ENCODE measurements at regions not wholly inside any gene's neighbourhood (a gene's known extent, or its start where the extent isn't known, plus 50 kb on each side); places are given as distances from the start of the nearest gene placed in this dataset.
"Not testable (repeated sequence)": the region's sequence is repeated elsewhere in the genome, so short reads cannot be mapped to it uniquely, and the experiment has no call there.

- no peak for ATAC-seq
- no peak for DNase-seq (ENCODE audit: low spot score)
- intact Hi-C loops (cut with DNase I) = no loop called here
Measured at GRCh38 chrX:140447150-140447549, 57.7 kb downstream of the SOX3 start.

GRCh38 chrX:140440876-140441275 lies 64.0 kb downstream of the SOX3 start:
- peak; percentile 39 for ATAC-seq
- no peak for DNase-seq (ENCODE audit: low spot score)
- intact Hi-C loops (cut with DNase I) = no loop called here

GRCh38 chrX:140439476-140439875 lies 65.4 kb downstream of the SOX3 start:
- ATAC-seq = no peak
- intact Hi-C loops (cut with DNase I) = no loop called here
- peak; percentile 57 for DNase-seq (ENCODE audit: low spot score)

GRCh38 chrX:140434347-140434746 lies 70.5 kb downstream of the SOX3 start:
- intact Hi-C loops (cut with DNase I) = no loop called here
- no peak for ATAC-seq
- no peak for DNase-seq (ENCODE audit: low spot score)

- DNase-seq (ENCODE audit: low spot score) = no peak
- intact Hi-C loops (cut with DNase I) = no loop called here
Measured at GRCh38 chrX:140433582-140433981, 71.3 kb downstream of the SOX3 start.

GRCh38 chrX:140432346-140433175 lies 72.3 kb downstream of the SOX3 start:
- intact Hi-C loops (cut with DNase I) = no loop called here
- ATAC-seq (peak; percentile 41), DNase-seq (ENCODE audit: low spot score) (no peak)

More at GRCh38 chrX:140433582-140433981, 71.3 kb downstream of the SOX3 start:
- no peak for ATAC-seq

GRCh38 chrX:140431521-140431920 lies 73.3 kb downstream of the SOX3 start:
- no peak for DNase-seq (ENCODE audit: low spot score)
- intact Hi-C loops (cut with DNase I) = no loop called here
- no peak for ATAC-seq

GRCh38 chrX:140425712-140426395 lies 79.0 kb downstream of the SOX3 start:
- intact Hi-C loops (cut with DNase I) = no loop called here
- ATAC-seq = no peak
- DNase-seq (ENCODE audit: low spot score) = no peak

GRCh38 chrX:140422501-140422900 lies 82.4 kb downstream of the SOX3 start:
- DNase-seq (ENCODE audit: low spot score) (no peak), ATAC-seq (no peak)
- intact Hi-C loops (cut with DNase I) = no loop called here

- DNase-seq (ENCODE audit: low spot score); intact Hi-C loops (cut with DNase I); ATAC-seq: not testable (repeated sequence)
Measured at GRCh38 chrX:140402131-140402530, 102.7 kb downstream of the SOX3 start.

GRCh38 chrX:140396326-140396725 lies 108.5 kb downstream of the SOX3 start:
- intact Hi-C loops (cut with DNase I); DNase-seq (ENCODE audit: low spot score); ATAC-seq: not testable (repeated sequence)

GRCh38 chrX:140393507-140393906 lies 111.4 kb downstream of the SOX3 start:
- no peak for ATAC-seq
- intact Hi-C loops (cut with DNase I) = no loop called here
- no peak for DNase-seq (ENCODE audit: low spot score)

GRCh38 chrX:140391313-140391712 lies 113.6 kb downstream of the SOX3 start:
- intact Hi-C loops (cut with DNase I) = no loop called here
- no peak for ATAC-seq
- DNase-seq (ENCODE audit: low spot score) = no peak

- DNase-seq (ENCODE audit: low spot score) = no peak
- intact Hi-C loops (cut with DNase I) = no loop called here
- no peak for ATAC-seq
Measured at GRCh38 chrX:140389331-140389730, 115.5 kb downstream of the SOX3 start.

- ATAC-seq (no peak), DNase-seq (ENCODE audit: low spot score) (no peak)
- intact Hi-C loops (cut with DNase I) = no loop called here
Measured at GRCh38 chrX:140362861-140363260, 142.0 kb downstream of the SOX3 start.

- no peak for DNase-seq (ENCODE audit: low spot score)
- intact Hi-C loops (cut with DNase I) = no loop called here
- no peak for ATAC-seq
Measured at GRCh38 chrX:140360924-140361323, 143.9 kb downstream of the SOX3 start.

GRCh38 chrX:140360284-140360683 lies 144.6 kb downstream of the SOX3 start:
- DNase-seq (ENCODE audit: low spot score) (no peak), ATAC-seq (no peak)
- intact Hi-C loops (cut with DNase I) = no loop called here

- intact Hi-C loops (cut with DNase I) = loop anchor here (5.0 kb wide), 1 partner anchor 1906 kb away; no protein-coding TSS in a partner anchor
- ATAC-seq (no peak), DNase-seq (ENCODE audit: low spot score) (no peak)
Measured at GRCh38 chrX:140355922-140356321, 148.9 kb downstream of the SOX3 start.

- no peak for ATAC-seq
- intact Hi-C loops (cut with DNase I) = loop anchor here (5.0 kb wide), 1 partner anchor 1907 kb away; no protein-coding TSS in a partner anchor
- DNase-seq (ENCODE audit: low spot score) = no peak
Measured at GRCh38 chrX:140355429-140355828, 149.4 kb downstream of the SOX3 start.

- ATAC-seq (no peak), DNase-seq (ENCODE audit: low spot score) (no peak)
- intact Hi-C loops (cut with DNase I) = loop anchor here (5.0 kb wide), 1 partner anchor 1908 kb away; no protein-coding TSS in a partner anchor
Measured at GRCh38 chrX:140354431-140355120, 150.3 kb downstream of the SOX3 start.

Data from sciatic nerve (tissue), 2 donors.